Keratinocyte (primary cell): ENCODE measurements at regions not wholly inside any gene's neighbourhood (a gene's known extent, or its start where the extent isn't known, plus 50 kb on each side); places are given as distances from the start of the nearest gene placed in this dataset.

ENCODE experiments used
- DNase-seq: peaks from one replicate; pipeline ENCODE4 v3.0.0-alpha.2; 2011; ENCODE audit warnings: low read depth, missing footprints, low spot score
- FAIRE-seq: peaks from 2 replicates; lab custom pipeline; 2011; peaks lifted over from hg19 to GRCh38; lab: Jason Lieb, UNC
- H2AFZ ChIP-seq: 2 replicates; pipeline ENCODE4 v1.6.0; 2012; ENCODE audit warnings: low read length, control low read depth, inconsistent platforms; ENCODE audit not compliant: control insufficient read depth
- H3K27ac ChIP-seq: 2 replicates; pipeline ENCODE4 v1.5.1; 2011; ENCODE audit warnings: low read length; ENCODE audit not compliant: control insufficient read depth, insufficient read depth
- H3K27me3 ChIP-seq: 3 replicates; pipeline ENCODE4 v1.6.0; 2011; ENCODE audit warnings: low read length; ENCODE audit not compliant: control insufficient read depth, insufficient read depth; ENCODE audit errors: extremely low read depth
- H3K36me3 ChIP-seq, 2 experiments: 2 replicates in 1 of 2; 3 replicates in 1 of 2; pipeline ENCODE4 v1.5.1; 2011; ENCODE audit warnings: low read length in 2 of 2, mild to moderate bottlenecking in 1 of 2; ENCODE audit not compliant: control insufficient read depth in 2 of 2, insufficient read depth in 2 of 2; ENCODE audit errors: extremely low read depth in 1 of 2
- H3K4me1 ChIP-seq: 3 replicates; pipeline ENCODE4 v1.5.1; 2011; ENCODE audit warnings: low read length; ENCODE audit not compliant: control insufficient read depth, insufficient read depth; ENCODE audit errors: extremely low read depth
- H3K4me2 ChIP-seq: 3 replicates; pipeline ENCODE4 v1.6.0; 2011; ENCODE audit warnings: low read depth, low read length; ENCODE audit not compliant: control insufficient read depth, insufficient read depth; ENCODE audit errors: extremely low read depth
- H3K4me3 ChIP-seq, 3 experiments: fragments of 200-600 bp in 1 of 3; sonication (generic) in 1 of 3; 2 replicates in 2 of 3; 3 replicates in 1 of 3; pipeline ENCODE4 v1.5.1; 2011 to 2016; ENCODE audit warnings: low read length in 3 of 3, mild to moderate bottlenecking in 3 of 3, control low read depth in 2 of 3, inconsistent platforms in 1 of 3, low read depth in 1 of 3, mixed read lengths in 1 of 3, mixed run types in 1 of 3, moderate library complexity in 1 of 3; ENCODE audit not compliant: control insufficient read depth in 2 of 3, insufficient read depth in 2 of 3; ENCODE audit errors: extremely low read depth in 1 of 3
- H3K79me2 ChIP-seq: 2 replicates; pipeline ENCODE4 v1.6.0; 2012; ENCODE audit warnings: low read length; ENCODE audit not compliant: control insufficient read depth, insufficient read depth
- H3K9ac ChIP-seq: 3 replicates; pipeline ENCODE4 v1.6.0; 2011; ENCODE audit warnings: low read length; ENCODE audit not compliant: control insufficient read depth, insufficient read depth; ENCODE audit errors: extremely low read depth
- H3K9me1 ChIP-seq: 3 replicates; pipeline ENCODE4 v1.6.0; 2011; ENCODE audit warnings: low read length; ENCODE audit not compliant: control insufficient read depth, insufficient read depth; ENCODE audit errors: extremely low read depth
- H3K9me3 ChIP-seq: 2 replicates; pipeline ENCODE4 v1.5.1; 2012; ENCODE audit warnings: low read depth, low read length; ENCODE audit not compliant: control insufficient read depth
- H4K20me1 ChIP-seq: 3 replicates; pipeline ENCODE4 v1.6.0; 2011; ENCODE audit warnings: low read length; ENCODE audit not compliant: control insufficient read depth, insufficient read depth; ENCODE audit errors: extremely low read depth
- CTCF ChIP-seq, 3 experiments: IDR thresholded peaks in 1 of 3; conservative IDR thresholded peaks in 1 of 3; optimal IDR thresholded peaks in 1 of 3; 2 replicates in 2 of 3; 3 replicates in 1 of 3; pipeline versions ENCODE3 to v1.5.1; 2011; ENCODE audit warnings: low read length in 3 of 3, mild to moderate bottlenecking in 3 of 3, moderate library complexity in 2 of 3, control low read depth in 1 of 3, inconsistent platforms in 1 of 3; ENCODE audit not compliant: insufficient read depth in 2 of 3; ENCODE audit errors: extremely low read depth in 1 of 3
- EZH2 ChIP-seq: IDR thresholded peaks from one replicate; pipeline ENCODE4 v1.6.1; 2012; ENCODE audit warnings: inconsistent platforms, mild to moderate bottlenecking, low read length, moderate library complexity
- dilution Hi-C: fragments of 300-500 bp; cut with MboI; formaldehyde crosslinking; loops from one replicate; pipeline ENCODE4 v1.7.0; 2020; ENCODE audit warnings: low sequenced_read_pairs; ENCODE audit not compliant: extremely low pct_ligation_motif_present

GRCh38 chr2:196463706-196464105 is 175.8 kb upstream of the CCDC150 start:
- TF ChIP-seq CTCF (optimal IDR thresholded peaks at IDR 0.05 in 1 of 3, IDR thresholded peaks at IDR 0.05 in 1 of 3, conservative IDR thresholded peaks at IDR 0.05 in 1 of 3; ENCODE audit: extremely low read depth in 1 of 3, insufficient read depth in 2 of 3, low read length in 3 of 3): no peak
- no peak for TF ChIP-seq EZH2
- H3K4me1 ChIP-seq: no peaks in the 10 kb centered on the region
- H2AFZ ChIP-seq: no peak overlapping the region

DNA sequence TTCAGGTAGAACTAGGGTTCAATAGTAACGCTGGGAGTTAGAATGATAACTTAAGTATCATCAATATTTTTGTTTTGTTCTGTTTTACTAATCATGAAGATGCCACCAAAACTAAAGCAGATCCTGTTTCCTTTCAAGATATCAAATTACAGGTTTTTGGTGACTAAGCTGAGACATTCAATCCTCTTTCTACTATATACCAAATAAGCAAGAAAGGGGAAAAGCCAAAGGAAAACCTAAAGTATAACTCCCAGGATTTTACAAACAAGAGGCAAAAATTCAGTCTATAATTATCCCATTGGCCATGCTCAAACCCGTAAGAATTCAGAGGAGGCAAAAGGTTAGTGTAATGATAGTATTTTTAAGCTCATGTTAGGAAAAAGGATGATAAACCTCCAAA is 175.2 kb upstream of the CCDC150 start:
- Histone ChIP-seq H3K9me1 (no peaks in the 10 kb centered on the region), H3K4me3 (no peak overlapping the region), H3K27me3 (no peaks in the 10 kb centered on the region), H3K4me2 (no peak overlapping the region), H3K27ac (no peak overlapping the region), H3K79me2 (no peaks in the 10 kb centered on the region), H3K4me1 (no peaks in the 10 kb centered on the region), H3K9ac (no peak overlapping the region), H3K36me3 (no peaks in the 10 kb centered on the region), H4K20me1 (no peaks in the 10 kb centered on the region), H2AFZ (no peak overlapping the region), H3K9me3 (no peaks in the 10 kb centered on the region)
- DNase-seq: no peak
- no peak for FAIRE-seq
- no peak for TF ChIP-seq CTCF (optimal IDR thresholded peaks at IDR 0.05 in 1 of 3, IDR thresholded peaks at IDR 0.05 in 1 of 3, conservative IDR thresholded peaks at IDR 0.05 in 1 of 3; ENCODE audit: extremely low read depth in 1 of 3, insufficient read depth in 2 of 3, low read length in 3 of 3)
- TF ChIP-seq EZH2: no peak
- dilution Hi-C loops: no loop called here

More at GRCh38 chr2:196463706-196464105, 175.8 kb upstream of the CCDC150 start:
- no peak overlapping the region for H3K4me3 ChIP-seq
- no peaks in the 10 kb centered on the region for H3K36me3 ChIP-seq
- H3K9me1 ChIP-seq: no peaks in the 10 kb centered on the region
- no peak overlapping the region for H3K27ac ChIP-seq
- H3K9ac ChIP-seq: no peak overlapping the region
- no peaks in the 10 kb centered on the region for H4K20me1 ChIP-seq
- H3K9me3 ChIP-seq: no peaks in the 10 kb centered on the region
- dilution Hi-C loops: no loop called here
- no peak for FAIRE-seq
- H3K4me2 ChIP-seq: no peak overlapping the region
- no peaks in the 10 kb centered on the region for H3K79me2 ChIP-seq
- no peaks in the 10 kb centered on the region for H3K27me3 ChIP-seq
- DNase-seq: no peak
